ENCODE measurements at regions not wholly inside any gene's neighbourhood (a gene's known extent, or its start where the extent isn't known, plus 50 kb on each side); places are given as distances from the start of the nearest gene placed in this dataset.

GRCh38 chr9:96152550-96152949, 149.4 kb downstream of the HSD17B3 start:
- TF ChIP-seq CTCF (IDR thresholded peaks at IDR 0.05; ENCODE audit: borderline replicate concordance, extremely low read depth, low read length, poor library complexity, severe bottlenecking), result no peak
- TF ChIP-seq EZH2 (IDR thresholded peaks at IDR 0.05; ENCODE audit: borderline replicate concordance, low read depth, low read length, severe bottlenecking), result no peak

Data from DND-41 (cell line).